Chondrocyte (in vitro differentiated cells): ENCODE measurements at regions not wholly inside any gene's neighbourhood (a gene's known extent, or its start where the extent isn't known, plus 50 kb on each side); places are given as distances from the start of the nearest gene placed in this dataset.
A peak's percentile ranks its signal among the peaks of the same experiment; 100 is the strongest.

ENCODE experiments used
- DNase-seq: peaks from one replicate; pipeline ENCODE4 v3.0.0; 2021; ENCODE audit warnings: mixed read lengths, low spot score
- H3K27ac Mint-ChIP-seq: one replicate; pipeline ENCODE4 v1.8.0; 2021; ENCODE audit warnings: mild to moderate bottlenecking, moderate library complexity, mixed read lengths; ENCODE audit not compliant: unreplicated experiment
- H3K27me3 Mint-ChIP-seq: 2 replicates; pipeline ENCODE4 v1.8.0; 2021; ENCODE audit warnings: low read depth, mixed read lengths
- H3K36me3 Mint-ChIP-seq: 2 replicates; pipeline ENCODE4 v1.8.0; 2021; ENCODE audit warnings: low read depth, mixed read lengths
- H3K4me1 Mint-ChIP-seq: 2 replicates; pipeline ENCODE4 v1.8.0; 2021; ENCODE audit warnings: low read depth, mild to moderate bottlenecking, mixed read lengths
- H3K4me3 Mint-ChIP-seq: one replicate; pipeline ENCODE4 v1.8.0; 2021; ENCODE audit warnings: mild to moderate bottlenecking, moderate library complexity, mixed read lengths; ENCODE audit not compliant: unreplicated experiment
- H3K9me3 Mint-ChIP-seq: 2 replicates; pipeline ENCODE4 v1.8.0; 2021; ENCODE audit warnings: low read depth, mixed read lengths
- CTCF ChIP-seq: fragments of 200-600 bp; sonication (generic); IDR thresholded peaks from 2 replicates; pipeline ENCODE4 v1.5.0; 2021; ENCODE audit warnings: antibody characterized with exemption, mild to moderate bottlenecking, moderate library complexity

- H3K4me1 Mint-ChIP-seq, result no peaks in the 10 kb centered on the region
- H3K27ac Mint-ChIP-seq, result no peak overlapping the region
- no peak for DNase-seq
- H3K9me3 Mint-ChIP-seq, result peaks cover 45% of the 10 kb centered on the region
- H3K4me3 Mint-ChIP-seq, result no peak overlapping the region
- peaks cover 1% of the 10 kb centered on the region for H3K36me3 Mint-ChIP-seq
- no peak for TF ChIP-seq CTCF
- no peaks in the 10 kb centered on the region for H3K27me3 Mint-ChIP-seq
Observed at GRCh38 chr3:163306405-163306804, 1771.9 kb downstream of the SI start.

- no peaks in the 10 kb centered on the region for H3K9me3 Mint-ChIP-seq
- no peak overlapping the region for H3K27ac Mint-ChIP-seq
- no peaks in the 10 kb centered on the region for H3K4me1 Mint-ChIP-seq
- H3K36me3 Mint-ChIP-seq, result no peaks in the 10 kb centered on the region
- H3K27me3 Mint-ChIP-seq, result peaks cover 7% of the 10 kb centered on the region
- H3K4me3 Mint-ChIP-seq, result no peak overlapping the region
- TF ChIP-seq CTCF, result peak; percentile 61
- no peak for DNase-seq
Observed at GRCh38 chr3:163273694-163274093, 1777.1 kb downstream of the OTOL1 start.

GRCh38 chr3:163266731-163267130 lies 1770.1 kb downstream of the OTOL1 start:
- Mint-ChIP-seq H3K36me3 (no peaks in the 10 kb centered on the region), H3K9me3 (peaks cover 5% of the 10 kb centered on the region), H3K27me3 (no peaks in the 10 kb centered on the region), H3K4me1 (no peaks in the 10 kb centered on the region), H3K27ac (no peak overlapping the region), H3K4me3 (no peak overlapping the region)
- no peak for DNase-seq
- no peak for TF ChIP-seq CTCF

- H3K4me1 Mint-ChIP-seq, result no peaks in the 10 kb centered on the region
- H3K36me3 Mint-ChIP-seq, result no peaks in the 10 kb centered on the region
- no peak for DNase-seq
- no peak overlapping the region for H3K27ac Mint-ChIP-seq
- TF ChIP-seq CTCF, result no peak
- no peaks in the 10 kb centered on the region for H3K27me3 Mint-ChIP-seq
- no peak overlapping the region for H3K4me3 Mint-ChIP-seq
- peaks cover 9% of the 10 kb centered on the region for H3K9me3 Mint-ChIP-seq
Observed at GRCh38 chr3:163261618-163262017, 1765.0 kb downstream of the OTOL1 start.

GRCh38 chr3:163261056-163261455 lies 1764.4 kb downstream of the OTOL1 start:
- no peak for DNase-seq
- Mint-ChIP-seq H3K9me3 (peaks cover 9% of the 10 kb centered on the region), H3K27me3 (no peaks in the 10 kb centered on the region), H3K4me1 (no peaks in the 10 kb centered on the region), H3K27ac (no peak overlapping the region), H3K36me3 (no peaks in the 10 kb centered on the region), H3K4me3 (no peak overlapping the region)
- TF ChIP-seq CTCF, result no peak
